GM12878 (cell line): ENCODE measurements at regions not wholly inside any gene's neighbourhood (a gene's known extent, or its start where the extent isn't known, plus 50 kb on each side); places are given as distances from the start of the nearest gene placed in this dataset.

Experiments used
- ATAC-seq: fragments of 200-7000 bp; cut with Tn5 transposase; 3 replicates; pipeline ENCODE4 v1.9.1; 2020; ENCODE audit warnings: mild to moderate bottlenecking, moderate library complexity
- BruUV-seq: library from RNA; stranded (reverse); fragments of 400-500 nt; replicated peaks from 2 replicates; lab custom pipeline; 2021; lab: Mats Ljungman, UMichigan
- CTCF ChIA-PET: fragments of 300-600 bp; sonication (Branson Sonifier 250); formaldehyde crosslinking; extraction: SDS; loops from one replicate; lab custom pipeline; 2021; ENCODE audit warnings: inconsistent platforms; lab: Yijun Ruan, JAX
- POLR2A ChIA-PET: fragments of 350-600 bp; formaldehyde crosslinking; extraction: SDS; loops from one replicate; lab custom pipeline; 2021; ENCODE audit warnings: inconsistent platforms; lab: Charles Lee
- RAD21 ChIA-PET: fragments of 300-600 bp; sonication (Branson Sonifier 250); formaldehyde crosslinking; loops from one replicate; lab custom pipeline; 2023; ENCODE audit warnings: antibody characterized with exemption; ENCODE audit not compliant: unreplicated experiment; lab: Charles Lee
- SMC1A ChIA-PET: fragments of 300-600 bp; sonication (Branson Sonifier 250); formaldehyde crosslinking; loops from one replicate; lab custom pipeline; 2023; ENCODE audit not compliant: unreplicated experiment, uncharacterized antibody; lab: Charles Lee
- DNase-seq: peaks from one replicate; pipeline ENCODE4 v3.0.0-alpha.2; 2011; ENCODE audit warnings: low read depth, low spot score
- FAIRE-seq: peaks from 3 replicates; lab custom pipeline; 2011; peaks lifted over from hg19 to GRCh38; lab: Jason Lieb, UNC
- H2AFZ ChIP-seq: 2 replicates; pipeline ENCODE4 v1.6.0; 2011; ENCODE audit warnings: low read depth, low read length, control low read depth; ENCODE audit not compliant: control insufficient read depth
- H3K27ac ChIP-seq: 2 replicates; pipeline ENCODE4 v1.5.1; 2011; ENCODE audit warnings: control low read depth; ENCODE audit not compliant: control insufficient read depth, insufficient read depth
- H3K27me3 ChIP-seq, 2 experiments: replicated peaks in 1 of 2; 2 replicates each; pipeline versions ENCODE4 v1.6.0 to v1.6.1; 2011; ENCODE audit warnings: low read length in 1 of 2; ENCODE audit not compliant: control insufficient read depth in 2 of 2, insufficient read depth in 2 of 2
- H3K36me3 ChIP-seq, 2 experiments: 2 replicates each; pipeline ENCODE4 v1.5.1; 2011; ENCODE audit warnings: low read length in 1 of 2; ENCODE audit not compliant: control insufficient read depth in 2 of 2, insufficient read depth in 2 of 2
- H3K4me1 ChIP-seq: 2 replicates; pipeline ENCODE4 v1.6.1; 2011; ENCODE audit warnings: mild to moderate bottlenecking, low read length, moderate library complexity, mixed read lengths; ENCODE audit not compliant: control insufficient read depth, insufficient read depth
- H3K4me2 ChIP-seq: 2 replicates; pipeline ENCODE4 v1.6.0; 2011; ENCODE audit warnings: control low read depth; ENCODE audit not compliant: control insufficient read depth, insufficient read depth
- H3K4me3 ChIP-seq: fragments of 200-600 bp; sonication (generic); 2 replicates; pipeline ENCODE4 v1.5.1; 2016
- H3K79me2 ChIP-seq: 2 replicates; pipeline ENCODE4 v1.6.0; 2011; ENCODE audit warnings: low read length; ENCODE audit not compliant: control insufficient read depth, insufficient read depth
- H3K9ac ChIP-seq: 2 replicates; pipeline ENCODE4 v1.8.0; 2011; ENCODE audit warnings: low read length, control low read depth, mixed read lengths; ENCODE audit not compliant: control insufficient read depth, insufficient read depth
- H3K9me3 ChIP-seq: replicated peaks from 3 replicates; pipeline ENCODE4 v1.5.1; 2011; ENCODE audit warnings: mild to moderate bottlenecking, low read length; ENCODE audit not compliant: control insufficient read depth, insufficient read depth
- H4K20me1 ChIP-seq: 2 replicates; pipeline ENCODE4 v1.6.0; 2011; ENCODE audit not compliant: control insufficient read depth, insufficient read depth
- BACH1 ChIP-seq: fragments of 450-650 bp; IDR thresholded peaks from 2 replicates; pipeline ENCODE4 v1.6.1; 2017; ENCODE audit warnings: mild to moderate bottlenecking, borderline replicate concordance
- CEBPB ChIP-seq, 2 experiments: fragments of 150-350 bp in 1 of 2; IDR thresholded peaks; 2 replicates each; pipeline ENCODE4 v1.6.1; 2012 to 2014; ENCODE audit warnings: low read depth in 2 of 2, low read length in 2 of 2, borderline replicate concordance in 1 of 2, inconsistent platforms in 1 of 2
- E2F4 ChIP-seq: IDR thresholded peaks from 2 replicates; pipeline ENCODE4 v1.6.1; 2012; ENCODE audit warnings: low read depth, low read length, improper control_type of control experiment
- EGR1 ChIP-seq, 2 experiments: IDR thresholded peaks; 1 replicate in 1 of 2; 2 replicates in 1 of 2; pipeline ENCODE4 v1.6.1; 2011 to 2012; ENCODE audit warnings: low read depth in 2 of 2, low read length in 2 of 2, borderline replicate concordance in 1 of 2, mild to moderate bottlenecking in 1 of 2, moderate library complexity in 1 of 2
- GABPA ChIP-seq: IDR thresholded peaks from 2 replicates; pipeline ENCODE4 v1.6.1; 2014; ENCODE audit warnings: antibody characterized with exemption, low read depth, mild to moderate bottlenecking, inconsistent platforms
- HCFC1 ChIP-seq: fragments of 150-350 bp; IDR thresholded peaks from 2 replicates; pipeline ENCODE4 v1.6.1; 2014; ENCODE audit warnings: low read length
- IRF4 ChIP-seq: IDR thresholded peaks from 2 replicates; pipeline ENCODE4 v1.6.1; 2011; ENCODE audit warnings: low read depth, low read length
- POLR2A ChIP-seq: IDR thresholded peaks from 2 replicates; pipeline ENCODE4 v1.6.1; 2011; ENCODE audit warnings: low read depth, mild to moderate bottlenecking, low read length
- SIN3A ChIP-seq: IDR thresholded peaks from 2 replicates; pipeline ENCODE4 v1.6.1; 2012; ENCODE audit warnings: low read depth, low read length, improper control_type of control experiment
- SKIL ChIP-seq: fragments of 450-650 bp; IDR thresholded peaks from 2 replicates; pipeline ENCODE4 v1.6.1; 2017; ENCODE audit warnings: mild to moderate bottlenecking, low read depth, inconsistent platforms; ENCODE audit not compliant: poor library complexity, severe bottlenecking
- SMAD1 ChIP-seq: fragments of 450-650 bp; IDR thresholded peaks from 2 replicates; pipeline ENCODE4 v1.6.1; 2018; ENCODE audit warnings: mild to moderate bottlenecking, low read depth; ENCODE audit not compliant: partially characterized antibody
- TCF12 ChIP-seq: IDR thresholded peaks from 2 replicates; pipeline ENCODE4 v1.6.1; 2011; ENCODE audit warnings: low read depth, mild to moderate bottlenecking, low read length
- TCF3 ChIP-seq: IDR thresholded peaks from 2 replicates; pipeline ENCODE4 v1.6.1; 2012; ENCODE audit warnings: low read depth, mild to moderate bottlenecking, low read length, borderline replicate concordance; ENCODE audit not compliant: insufficient read depth
- WGBS: methylation state at CpG from one replicate; pipeline ENCODE4 v1.1.6; 2016; ENCODE audit warnings: low lambda C conversion rate; ENCODE audit not compliant: insufficient replicate concordance, insufficient coverage; ENCODE audit errors: missing lambda C conversion rate; 5-methylcytosine and 5-hydroxymethylcytosine counted together
- in situ Hi-C: fragments of 300-500 bp; cut with MboI; formaldehyde crosslinking; loops from 9 replicates; pipeline ENCODE4 v1.14.3; 2018; ENCODE audit warnings: mixed read lengths
- intact Hi-C: fragments of 100-400 bp; cut with micrococcal nuclease; formaldehyde crosslinking; loops from one replicate; pipeline ENCODE4 v1.14.2; 2022; ENCODE audit not compliant: unreplicated experiment
- TF ChIP-seq, protein P1 (sequence below): fragments of 450-650 bp; formaldehyde crosslinking; IDR thresholded peaks from 2 replicates; pipeline ENCODE4 v1.4.0; 2022; ENCODE audit warnings: mild to moderate bottlenecking, moderate library complexity
- TF ChIP-seq, protein P2 (sequence below): fragments of 450-650 bp; IDR thresholded peaks from 2 replicates; pipeline ENCODE4 v1.6.1; 2016; ENCODE audit warnings: mild to moderate bottlenecking

DNA sequence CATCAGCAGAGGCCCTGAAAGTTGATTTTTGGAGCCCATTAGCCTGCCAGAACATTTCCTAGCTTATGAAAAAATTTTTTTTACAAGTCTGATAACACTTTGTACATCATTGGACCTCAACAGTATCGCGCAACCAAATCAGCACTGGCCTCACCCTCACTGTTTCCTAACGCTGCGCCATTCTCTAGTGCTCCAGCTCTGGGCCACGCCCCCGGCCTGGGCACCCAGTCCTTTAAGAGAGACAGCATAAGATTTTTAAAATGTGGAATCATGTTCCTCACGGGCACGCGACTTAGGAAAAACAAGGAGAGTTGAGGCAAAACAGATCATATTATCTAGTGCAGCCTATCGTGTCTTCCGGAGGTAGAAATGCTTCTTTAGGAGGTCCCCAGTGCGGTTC is 114.5 kb downstream of the BOD1 start (continued):
- TF ChIP-seq GABPA (no peak), SKIL (no peak)

DNA sequence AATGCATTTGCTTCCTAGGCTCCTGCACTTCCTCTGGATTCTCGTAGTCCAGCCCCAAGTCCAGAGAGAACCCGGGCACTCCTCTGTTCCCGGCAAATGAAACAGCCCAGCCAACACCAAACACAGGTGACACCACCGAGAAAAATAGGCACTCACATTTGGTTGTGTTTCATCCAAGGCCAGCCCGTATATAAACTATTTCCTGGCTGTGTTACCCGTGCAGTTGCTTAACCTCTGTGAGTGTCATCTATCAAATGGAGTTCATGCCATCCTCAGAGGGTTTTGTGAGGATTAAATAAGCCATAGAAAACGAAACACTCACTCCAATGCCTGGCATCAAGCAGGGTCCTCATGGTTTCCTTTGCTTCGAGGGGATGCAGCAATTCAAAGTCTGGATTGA is 115.2 kb downstream of the BOD1 start:
- no TSS peak for BruUV-seq
- H3K4me1 ChIP-seq = no peaks in the 10 kb centered on the region
- no peaks in the 10 kb centered on the region for H3K36me3 ChIP-seq
- FAIRE-seq (no peak), DNase-seq (no peak), ATAC-seq (no peak)
- TF ChIP-seq, protein P1, sequence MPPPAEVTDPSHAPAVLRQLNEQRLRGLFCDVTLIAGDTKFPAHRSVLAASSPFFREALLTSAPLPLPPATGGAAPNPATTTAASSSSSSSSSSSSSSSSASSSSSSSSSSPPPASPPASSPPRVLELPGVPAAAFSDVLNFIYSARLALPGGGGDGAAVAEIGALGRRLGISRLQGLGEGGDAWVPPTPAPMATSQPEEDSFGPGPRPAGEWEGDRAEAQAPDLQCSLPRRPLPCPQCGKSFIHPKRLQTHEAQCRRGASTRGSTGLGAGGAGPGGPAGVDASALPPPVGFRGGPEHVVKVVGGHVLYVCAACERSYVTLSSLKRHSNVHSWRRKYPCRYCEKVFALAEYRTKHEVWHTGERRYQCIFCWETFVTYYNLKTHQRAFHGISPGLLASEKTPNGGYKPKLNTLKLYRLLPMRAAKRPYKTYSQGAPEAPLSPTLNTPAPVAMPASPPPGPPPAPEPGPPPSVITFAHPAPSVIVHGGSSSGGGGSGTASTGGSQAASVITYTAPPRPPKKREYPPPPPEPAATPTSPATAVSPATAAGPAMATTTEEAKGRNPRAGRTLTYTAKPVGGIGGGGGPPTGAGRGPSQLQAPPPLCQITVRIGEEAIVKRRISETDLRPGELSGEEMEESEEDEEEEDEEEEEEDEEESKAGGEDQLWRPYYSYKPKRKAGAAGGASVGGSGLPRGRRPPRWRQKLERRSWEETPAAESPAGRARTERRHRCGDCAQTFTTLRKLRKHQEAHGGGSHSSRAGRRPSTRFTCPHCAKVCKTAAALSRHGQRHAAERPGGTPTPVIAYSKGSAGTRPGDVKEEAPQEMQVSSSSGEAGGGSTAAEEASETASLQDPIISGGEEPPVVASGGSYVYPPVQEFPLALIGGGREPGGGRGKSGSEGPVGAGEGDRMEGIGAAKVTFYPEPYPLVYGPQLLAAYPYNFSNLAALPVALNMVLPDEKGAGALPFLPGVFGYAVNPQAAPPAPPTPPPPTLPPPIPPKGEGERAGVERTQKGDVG (CRISPR knock-in tag) = no peak
- no peak for TF ChIP-seq SMAD1
- no peak for TF ChIP-seq TCF12
- no peak for TF ChIP-seq IRF4
- no peak for TF ChIP-seq EGR1 (IDR thresholded peaks at IDR 0.05; ENCODE audit: borderline replicate concordance in 1 of 2, low read depth in 2 of 2, low read length in 2 of 2)
- TF ChIP-seq TCF3 = no peak
- TF ChIP-seq POLR2A = no peak
- no peak for TF ChIP-seq CEBPB (IDR thresholded peaks at IDR 0.05; ENCODE audit: borderline replicate concordance in 1 of 2, low read depth in 2 of 2, low read length in 2 of 2)
- TF ChIP-seq, protein P2, sequence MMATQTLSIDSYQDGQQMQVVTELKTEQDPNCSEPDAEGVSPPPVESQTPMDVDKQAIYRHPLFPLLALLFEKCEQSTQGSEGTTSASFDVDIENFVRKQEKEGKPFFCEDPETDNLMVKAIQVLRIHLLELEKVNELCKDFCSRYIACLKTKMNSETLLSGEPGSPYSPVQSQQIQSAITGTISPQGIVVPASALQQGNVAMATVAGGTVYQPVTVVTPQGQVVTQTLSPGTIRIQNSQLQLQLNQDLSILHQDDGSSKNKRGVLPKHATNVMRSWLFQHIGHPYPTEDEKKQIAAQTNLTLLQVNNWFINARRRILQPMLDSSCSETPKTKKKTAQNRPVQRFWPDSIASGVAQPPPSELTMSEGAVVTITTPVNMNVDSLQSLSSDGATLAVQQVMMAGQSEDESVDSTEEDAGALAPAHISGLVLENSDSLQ = no peak
- TF ChIP-seq SIN3A = no peak
- no peak for TF ChIP-seq E2F4
- no peak for TF ChIP-seq BACH1
- TF ChIP-seq HCFC1 = no peak
- CTCF ChIA-PET = no interaction called here
- POLR2A ChIA-PET = no interaction called here
- no peak overlapping the region for H3K9ac ChIP-seq
- no peak overlapping the region for H3K27ac ChIP-seq
- no peaks in the 10 kb centered on the region for H3K79me2 ChIP-seq
- RAD21 ChIA-PET = no interaction called here
- no peaks in the 10 kb centered on the region for H4K20me1 ChIP-seq
- 14% methylated on average over 8 of the region's 8 CpGs for WGBS
- SMC1A ChIA-PET = no interaction called here
- no peak overlapping the region for H3K4me2 ChIP-seq
- H3K9me3 ChIP-seq = no peaks in the 10 kb centered on the region; the same call in 2 of the 3 replicates
- intact Hi-C loops = no loop called here
- peaks cover 0 to 3% of the 10 kb centered on the region in 2 experiments for H3K27me3 ChIP-seq
- H3K4me3 ChIP-seq = no peak overlapping the region
- in situ Hi-C loops = no loop called here
- no peak overlapping the region for H2AFZ ChIP-seq
